Anterior cingulate cortex (tissue), 58 donors: ENCODE measurements at regions not wholly inside any gene's neighbourhood (a gene's known extent, or its start where the extent isn't known, plus 50 kb on each side); places are given as distances from the start of the nearest gene placed in this dataset.
"Not testable (repeated sequence)": the region's sequence is repeated elsewhere in the genome, so short reads cannot be mapped to it uniquely, and the experiment has no call there.

Experiments
- DNase-seq, 58 donors: peaks; one replicate each; lab custom pipeline; 2025; lab: John Stamatoyannopoulos, UW

GRCh38 chr11:60592601-60593000, 77.4 kb downstream of the MS4A13 start:
- DNase-seq: no peak

GRCh38 chr11:60594998-60595642, 79.9 kb downstream of the MS4A13 start:
- peak in 7 of 58 donors; percentile 0 to 16 (median 2) for DNase-seq

GRCh38 chr11:60607483-60607882, 91.9 kb upstream of the MS4A8 start:
- no peak for DNase-seq

- no peak for DNase-seq
Measured at GRCh38 chr11:60609632-60610031, 89.8 kb upstream of the MS4A8 start.

- no peak for DNase-seq
Measured at GRCh38 chr11:60610702-60611101, 88.7 kb upstream of the MS4A8 start.

GRCh38 chr11:60615497-60615896, 83.9 kb upstream of the MS4A8 start:
- no peak for DNase-seq

GRCh38 chr11:60621940-60622339, 77.5 kb upstream of the MS4A8 start:
- not testable (repeated sequence) for DNase-seq

- DNase-seq: not testable (repeated sequence)
Measured at GRCh38 chr11:60622776-60623175, 76.6 kb upstream of the MS4A8 start.

GRCh38 chr11:60625262-60625661, 74.2 kb upstream of the MS4A8 start:
- DNase-seq: no peak

GRCh38 chr11:60629399-60629798, 70.0 kb upstream of the MS4A8 start:
- DNase-seq: no peak

GRCh38 chr11:60631944-60632343, 67.5 kb upstream of the MS4A8 start:
- no peak for DNase-seq

GRCh38 chr11:60633645-60634044, 65.8 kb upstream of the MS4A8 start:
- no peak for DNase-seq

GRCh38 chr11:60634126-60634525, 65.3 kb upstream of the MS4A8 start:
- no peak for DNase-seq

- no peak for DNase-seq
Measured at GRCh38 chr11:60641940-60642339, 57.5 kb upstream of the MS4A8 start.

- no peak for DNase-seq
Measured at GRCh38 chr11:60647087-60647486, 52.3 kb upstream of the MS4A8 start.
